ENCODE measurements at regions not wholly inside any gene's neighbourhood (a gene's known extent, or its start where the extent isn't known, plus 50 kb on each side); places are given as distances from the start of the nearest gene placed in this dataset.

DNA sequence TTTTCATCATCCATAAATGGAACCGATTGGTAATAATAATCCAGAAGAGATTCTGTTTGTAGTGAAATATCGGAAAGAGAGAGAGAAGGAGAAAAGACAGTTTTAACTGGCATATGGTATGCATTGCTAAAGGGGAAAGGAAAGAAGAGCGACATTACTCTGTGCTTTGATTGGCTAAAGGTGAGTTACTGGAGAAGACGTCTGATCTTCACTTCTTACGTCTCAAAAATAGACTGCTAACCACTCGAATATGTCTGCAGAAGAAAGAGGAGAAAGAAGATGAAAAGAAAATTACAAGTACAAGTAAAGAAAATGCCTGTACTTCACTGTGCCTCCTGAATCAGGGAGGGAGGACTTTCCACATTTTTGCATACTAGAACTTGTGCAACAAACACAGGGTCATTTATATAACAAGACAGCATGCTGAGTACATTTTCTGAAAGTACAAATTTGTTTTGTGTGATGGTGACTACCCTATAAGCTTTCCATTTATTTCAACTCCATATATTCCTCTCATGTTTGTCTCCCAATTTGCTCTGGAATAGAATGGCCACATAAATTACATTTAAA is 787.2 kb downstream of the RNF144A start:
- TF ChIP-seq EZH2 (IDR thresholded peaks at IDR 0.05; ENCODE audit: insufficient read depth, poor library complexity, severe bottlenecking) = no peak
- TF ChIP-seq EZH2phosphoT487 (IDR thresholded peaks at IDR 0.05; ENCODE audit: insufficient read depth, low read depth) = no peak

Measured in GM23248 (cell line).